ENCODE measurements at regions not wholly inside any gene's neighbourhood (a gene's known extent, or its start where the extent isn't known, plus 50 kb on each side); places are given as distances from the start of the nearest gene placed in this dataset.
"Not testable (repeated sequence)": the region's sequence is repeated elsewhere in the genome, so short reads cannot be mapped to it uniquely, and the experiment has no call there.

- not testable (repeated sequence) for TF ChIP-seq ELK1 (IDR thresholded peaks at IDR 0.05; ENCODE audit: borderline replicate concordance, low read depth, low read length); CTCF (conservative IDR thresholded peaks at IDR 0.05; ENCODE audit: low read depth, low read length); POLR2A (IDR thresholded peaks at IDR 0.05; ENCODE audit: low read depth, low read length); SMC3 (IDR thresholded peaks at IDR 0.05; ENCODE audit: low read depth, low read length); MAFK (IDR thresholded peaks at IDR 0.05; ENCODE audit: low read depth, low read length); USF2 (IDR thresholded peaks at IDR 0.05; ENCODE audit: low read depth, low read length); RAD21 (IDR thresholded peaks at IDR 0.05; ENCODE audit: low read length); MXI1 (IDR thresholded peaks at IDR 0.05; ENCODE audit: borderline replicate concordance, low read depth, low read length); RFX5 (IDR thresholded peaks at IDR 0.05; ENCODE audit: low read depth, low read length); CHD1 (IDR thresholded peaks at IDR 0.05; ENCODE audit: low read depth, low read length); MAZ (IDR thresholded peaks at IDR 0.05; ENCODE audit: borderline replicate concordance, low read depth, low read length); CEBPB (IDR thresholded peaks at IDR 0.05; ENCODE audit: low read depth, low read length); FOS (IDR thresholded peaks at IDR 0.05; ENCODE audit: low read depth, low read length); RCOR1 (IDR thresholded peaks at IDR 0.05; ENCODE audit: insufficient replicate concordance, low read length)
Observed at GRCh38 chr12:71376711-71377355, 62.8 kb upstream of the LGR5 start.

Measured in IMR-90 (cell line).